ENCODE measurements at regions not wholly inside any gene's neighbourhood (a gene's known extent, or its start where the extent isn't known, plus 50 kb on each side); places are given as distances from the start of the nearest gene placed in this dataset.
"Not testable (repeated sequence)": the region's sequence is repeated elsewhere in the genome, so short reads cannot be mapped to it uniquely, and the experiment has no call there.

- Histone ChIP-seq H3K4me3 (replicated peaks; ENCODE audit: low read depth, low read length) (no peak overlapping the region), H3K36me3 (ENCODE audit: control insufficient read depth, insufficient read depth, low read length) (no peaks in the 10 kb centered on the region), H3K27me3 (replicated peaks; ENCODE audit: control insufficient read depth, insufficient read depth, low read length) (no peaks in the 10 kb centered on the region)
- no peak for TF ChIP-seq CTCF (IDR thresholded peaks at IDR 0.05; ENCODE audit: insufficient read depth, low read length, poor library complexity, severe bottlenecking)
- no peak for DNase-seq (ENCODE audit: extremely low read depth, insufficient read length)
Observed at GRCh38 chr2:55802067-55802466, 108.4 kb upstream of the PNPT1 start.

- no peak for TF ChIP-seq CTCF (IDR thresholded peaks at IDR 0.05; ENCODE audit: insufficient read depth, low read length, poor library complexity, severe bottlenecking)
- DNase-seq (ENCODE audit: extremely low read depth, insufficient read length) = no peak
- Histone ChIP-seq H3K27me3 (replicated peaks; ENCODE audit: control insufficient read depth, insufficient read depth, low read length) (no peaks in the 10 kb centered on the region), H3K4me3 (replicated peaks; ENCODE audit: low read depth, low read length) (no peak overlapping the region), H3K36me3 (ENCODE audit: control insufficient read depth, insufficient read depth, low read length) (no peaks in the 10 kb centered on the region)
Observed at GRCh38 chr2:55801436-55801835, 107.8 kb upstream of the PNPT1 start.

- not testable (repeated sequence) for H3K4me3 ChIP-seq (replicated peaks; ENCODE audit: low read depth, low read length); H3K36me3 ChIP-seq (ENCODE audit: control insufficient read depth, insufficient read depth, low read length); H3K27me3 ChIP-seq (replicated peaks; ENCODE audit: control insufficient read depth, insufficient read depth, low read length); DNase-seq (ENCODE audit: extremely low read depth, insufficient read length)
Observed at GRCh38 chr2:55799624-55800023, 106.0 kb upstream of the PNPT1 start.

GRCh38 chr2:55796121-55796520 is 102.5 kb upstream of the PNPT1 start:
- TF ChIP-seq CTCF (IDR thresholded peaks at IDR 0.05; ENCODE audit: insufficient read depth, low read length, poor library complexity, severe bottlenecking) = no peak
- Histone ChIP-seq H3K4me3 (replicated peaks; ENCODE audit: low read depth, low read length) (no peak overlapping the region), H3K27me3 (replicated peaks; ENCODE audit: control insufficient read depth, insufficient read depth, low read length) (no peaks in the 10 kb centered on the region), H3K36me3 (ENCODE audit: control insufficient read depth, insufficient read depth, low read length) (no peaks in the 10 kb centered on the region)
- no peak for DNase-seq (ENCODE audit: extremely low read depth, insufficient read length)

- H3K4me3 ChIP-seq (replicated peaks; ENCODE audit: low read depth, low read length) = not testable (repeated sequence)
Observed at GRCh38 chr2:55793602-55794001, 100.0 kb upstream of the PNPT1 start.

GRCh38 chr2:55786280-55786679 is 92.6 kb upstream of the PNPT1 start:
- no peaks in the 10 kb centered on the region for H3K36me3 ChIP-seq (ENCODE audit: control insufficient read depth, insufficient read depth, low read length)
- H3K27me3 ChIP-seq (replicated peaks; ENCODE audit: control insufficient read depth, insufficient read depth, low read length) = no peaks in the 10 kb centered on the region
- no peak for DNase-seq (ENCODE audit: extremely low read depth, insufficient read length)
- H3K4me3 ChIP-seq (replicated peaks; ENCODE audit: low read depth, low read length) = no peak overlapping the region
- no peak for TF ChIP-seq CTCF (IDR thresholded peaks at IDR 0.05; ENCODE audit: insufficient read depth, low read length, poor library complexity, severe bottlenecking)

More at GRCh38 chr2:55793602-55794001, 100.0 kb upstream of the PNPT1 start:
- H3K27me3 ChIP-seq (replicated peaks; ENCODE audit: control insufficient read depth, insufficient read depth, low read length); H3K36me3 ChIP-seq (ENCODE audit: control insufficient read depth, insufficient read depth, low read length); DNase-seq (ENCODE audit: extremely low read depth, insufficient read length): not testable (repeated sequence)

- DNase-seq (ENCODE audit: extremely low read depth, insufficient read length); H3K36me3 ChIP-seq (ENCODE audit: control insufficient read depth, insufficient read depth, low read length); H3K4me3 ChIP-seq (replicated peaks; ENCODE audit: low read depth, low read length); H3K27me3 ChIP-seq (replicated peaks; ENCODE audit: control insufficient read depth, insufficient read depth, low read length): not testable (repeated sequence)
Observed at GRCh38 chr2:55783751-55784150, 90.1 kb upstream of the PNPT1 start.

Measured in GM06990 (cell line).